ENCODE measurements at regions not wholly inside any gene's neighbourhood (a gene's known extent, or its start where the extent isn't known, plus 50 kb on each side); places are given as distances from the start of the nearest gene placed in this dataset.

DNA sequence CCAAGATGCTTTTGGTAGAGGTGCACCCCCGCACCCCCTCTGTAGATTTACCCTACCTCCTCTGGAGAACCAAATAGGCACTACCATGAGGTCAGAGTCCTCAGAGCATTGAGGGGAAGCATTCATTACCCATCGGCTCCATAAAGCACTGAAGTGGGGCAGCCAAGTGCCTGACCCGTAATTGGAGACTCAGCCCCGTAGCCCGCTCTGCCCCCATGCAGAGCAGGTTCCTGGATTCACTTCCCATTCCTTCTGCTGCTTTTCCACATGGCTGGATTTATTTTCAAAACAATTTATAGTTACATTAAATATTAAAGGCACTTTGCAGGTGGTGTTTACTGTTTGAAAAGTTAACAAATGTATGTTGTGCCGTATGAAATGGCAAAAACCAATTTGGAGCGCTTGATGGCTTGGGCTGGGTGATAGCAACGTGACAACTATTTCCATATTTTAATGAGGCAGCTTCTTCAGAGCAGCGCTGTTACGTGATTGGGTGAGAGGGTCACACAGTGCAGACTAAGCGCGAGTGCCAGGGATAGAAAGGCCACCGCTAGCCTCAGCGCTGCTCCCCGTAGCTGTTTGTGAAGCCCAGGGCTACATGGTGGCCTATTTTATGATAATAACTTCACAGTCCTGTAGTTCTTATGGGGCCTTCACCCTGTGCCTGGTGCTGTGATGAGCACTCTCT lies 373.8 kb upstream of the PROK2 start:
- intact Hi-C loops (cut with DNase I) = no loop called here
- peaks cover 0 to 30% (median 29%) of the 10 kb centered on the region in 4 donors for H3K4me1 ChIP-seq
- no peaks in the 10 kb centered on the region for H3K9me3 ChIP-seq
- TF ChIP-seq POLR2A (IDR thresholded peaks at IDR 0.05; ENCODE audit: low read depth) = no peak
- TF ChIP-seq, protein P1, sequence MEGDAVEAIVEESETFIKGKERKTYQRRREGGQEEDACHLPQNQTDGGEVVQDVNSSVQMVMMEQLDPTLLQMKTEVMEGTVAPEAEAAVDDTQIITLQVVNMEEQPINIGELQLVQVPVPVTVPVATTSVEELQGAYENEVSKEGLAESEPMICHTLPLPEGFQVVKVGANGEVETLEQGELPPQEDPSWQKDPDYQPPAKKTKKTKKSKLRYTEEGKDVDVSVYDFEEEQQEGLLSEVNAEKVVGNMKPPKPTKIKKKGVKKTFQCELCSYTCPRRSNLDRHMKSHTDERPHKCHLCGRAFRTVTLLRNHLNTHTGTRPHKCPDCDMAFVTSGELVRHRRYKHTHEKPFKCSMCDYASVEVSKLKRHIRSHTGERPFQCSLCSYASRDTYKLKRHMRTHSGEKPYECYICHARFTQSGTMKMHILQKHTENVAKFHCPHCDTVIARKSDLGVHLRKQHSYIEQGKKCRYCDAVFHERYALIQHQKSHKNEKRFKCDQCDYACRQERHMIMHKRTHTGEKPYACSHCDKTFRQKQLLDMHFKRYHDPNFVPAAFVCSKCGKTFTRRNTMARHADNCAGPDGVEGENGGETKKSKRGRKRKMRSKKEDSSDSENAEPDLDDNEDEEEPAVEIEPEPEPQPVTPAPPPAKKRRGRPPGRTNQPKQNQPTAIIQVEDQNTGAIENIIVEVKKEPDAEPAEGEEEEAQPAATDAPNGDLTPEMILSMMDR (IDR thresholded peaks at IDR 0.05) = no peak
- TF ChIP-seq EP300 (IDR thresholded peaks at IDR 0.05) = no peak
- TF ChIP-seq POLR2AphosphoS5 (IDR thresholded peaks at IDR 0.05) = no peak
- no peak for DNase-seq (ENCODE audit: extremely low spot score)
- H3K27ac ChIP-seq (replicated peaks in 1 of 4) = no peak overlapping the region
- H3K36me3 ChIP-seq = no peaks in the 10 kb centered on the region
- WGBS = 92% methylated on average over 15 of the region's 15 CpGs
- no peak overlapping the region for H3K4me3 ChIP-seq
- H3K27me3 ChIP-seq = no peaks in the 10 kb centered on the region

DNA sequence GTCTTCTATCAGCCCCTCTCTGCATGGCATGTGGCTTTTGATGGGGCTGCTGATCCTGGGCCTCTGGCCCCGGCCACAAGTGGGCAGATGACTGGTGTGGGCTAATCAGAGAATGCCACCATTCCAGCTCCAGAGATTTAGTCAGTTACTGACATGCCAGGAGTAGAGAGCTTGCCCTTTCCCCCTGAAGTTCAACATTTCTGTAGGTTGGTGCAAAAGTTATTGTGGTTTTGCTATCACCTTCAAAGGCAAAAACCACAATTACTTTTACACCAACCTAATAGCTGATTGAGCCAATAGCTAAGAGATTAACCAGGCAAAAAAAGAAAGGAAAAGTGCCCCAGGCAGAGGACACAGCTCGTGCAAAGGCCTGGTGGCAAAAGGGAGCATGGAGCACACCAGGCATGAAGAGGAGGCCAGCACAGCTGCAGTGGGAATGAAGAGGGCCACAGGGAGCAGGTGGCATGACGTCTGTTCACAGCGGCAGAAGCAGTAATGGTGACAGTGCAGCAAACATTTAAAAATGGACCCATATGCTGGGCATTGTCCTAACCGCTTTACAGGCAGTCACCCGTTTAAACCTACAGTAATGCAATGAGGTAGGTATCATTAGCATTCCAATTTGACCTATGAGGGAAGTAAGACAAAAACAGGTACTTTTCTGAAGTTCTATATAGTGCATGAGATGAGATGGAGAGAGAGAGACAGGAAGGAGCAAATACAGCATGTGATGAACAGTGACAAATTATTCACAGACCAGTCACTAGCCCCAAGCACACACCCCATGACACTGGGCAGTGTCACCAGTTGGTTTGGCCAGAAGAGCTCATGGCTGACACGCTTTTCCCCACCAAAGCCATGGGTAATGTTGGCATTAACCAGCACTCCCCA lies 373.0 kb upstream of the PROK2 start:
- Histone ChIP-seq H3K4me3 (no peak overlapping the region), H3K4me1 (peaks cover 4 to 38% (median 36%) of the 10 kb centered on the region in 4 donors), H3K27me3 (no peaks in the 10 kb centered on the region), H3K27ac (replicated peaks in 1 of 4) (no peak overlapping the region), H3K9me3 (no peaks in the 10 kb centered on the region), H3K36me3 (no peaks in the 10 kb centered on the region)
- 94% methylated on average over 7 of the region's 7 CpGs for WGBS
- TF ChIP-seq, protein P1 (IDR thresholded peaks at IDR 0.05) = no peak
- no peak for TF ChIP-seq POLR2AphosphoS5 (IDR thresholded peaks at IDR 0.05)
- no peak for TF ChIP-seq EP300 (IDR thresholded peaks at IDR 0.05)
- TF ChIP-seq POLR2A (IDR thresholded peaks at IDR 0.05; ENCODE audit: low read depth) = no peak
- no peak for DNase-seq (ENCODE audit: extremely low spot score)
- intact Hi-C loops (cut with DNase I) = no loop called here

DNA sequence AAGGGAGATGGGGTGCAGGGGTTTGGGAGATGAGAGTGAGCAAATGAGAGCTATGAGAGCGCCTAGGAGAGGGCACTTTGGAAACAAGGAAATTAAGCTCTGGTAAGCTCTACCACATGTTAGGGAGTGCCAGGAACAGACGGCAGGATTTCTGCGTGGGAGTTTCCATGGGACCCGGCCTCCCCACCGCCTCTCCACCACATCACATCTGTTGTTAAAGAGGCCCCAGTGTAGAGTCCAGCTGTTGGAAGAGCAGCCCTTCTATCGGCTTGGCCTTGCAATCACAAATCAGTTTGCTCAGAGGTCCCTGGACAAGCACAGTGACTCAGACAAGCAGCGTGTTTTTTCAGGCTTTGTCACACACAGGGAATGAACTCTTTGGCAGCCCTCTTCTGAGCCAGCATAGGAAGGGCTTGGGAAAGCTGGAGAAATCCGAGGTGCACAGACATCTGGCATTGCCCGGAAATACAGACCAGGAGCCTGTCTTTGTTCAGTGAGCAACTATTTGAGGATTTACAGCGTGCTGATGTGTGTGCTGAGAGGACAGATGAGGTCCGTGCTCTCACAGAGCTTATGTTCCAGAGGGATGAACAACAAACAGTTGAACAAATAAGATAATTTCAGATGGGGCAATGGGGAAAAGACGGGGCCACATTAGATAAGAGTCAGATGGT lies 370.6 kb upstream of the PROK2 start:
- H3K27ac ChIP-seq (replicated peaks in 1 of 4) = peak overlapping the region; percentile 32 to 58 (median 54)
- H3K27me3 ChIP-seq = no peaks in the 10 kb centered on the region
- peaks cover 12 to 44% (median 36%) of the 10 kb centered on the region in 4 donors for H3K4me1 ChIP-seq
- intact Hi-C loops (cut with DNase I) = no loop called here
- no peak for DNase-seq (ENCODE audit: extremely low spot score)
- TF ChIP-seq, protein P1 (IDR thresholded peaks at IDR 0.05) = no peak
- peak; percentile 34 to 43 for TF ChIP-seq POLR2AphosphoS5 (IDR thresholded peaks at IDR 0.05)
- no peak overlapping the region for H3K4me3 ChIP-seq
- H3K9me3 ChIP-seq = no peaks in the 10 kb centered on the region
- WGBS = 60% methylated on average over 11 of the region's 12 CpGs
- H3K36me3 ChIP-seq = no peaks in the 10 kb centered on the region

DNA sequence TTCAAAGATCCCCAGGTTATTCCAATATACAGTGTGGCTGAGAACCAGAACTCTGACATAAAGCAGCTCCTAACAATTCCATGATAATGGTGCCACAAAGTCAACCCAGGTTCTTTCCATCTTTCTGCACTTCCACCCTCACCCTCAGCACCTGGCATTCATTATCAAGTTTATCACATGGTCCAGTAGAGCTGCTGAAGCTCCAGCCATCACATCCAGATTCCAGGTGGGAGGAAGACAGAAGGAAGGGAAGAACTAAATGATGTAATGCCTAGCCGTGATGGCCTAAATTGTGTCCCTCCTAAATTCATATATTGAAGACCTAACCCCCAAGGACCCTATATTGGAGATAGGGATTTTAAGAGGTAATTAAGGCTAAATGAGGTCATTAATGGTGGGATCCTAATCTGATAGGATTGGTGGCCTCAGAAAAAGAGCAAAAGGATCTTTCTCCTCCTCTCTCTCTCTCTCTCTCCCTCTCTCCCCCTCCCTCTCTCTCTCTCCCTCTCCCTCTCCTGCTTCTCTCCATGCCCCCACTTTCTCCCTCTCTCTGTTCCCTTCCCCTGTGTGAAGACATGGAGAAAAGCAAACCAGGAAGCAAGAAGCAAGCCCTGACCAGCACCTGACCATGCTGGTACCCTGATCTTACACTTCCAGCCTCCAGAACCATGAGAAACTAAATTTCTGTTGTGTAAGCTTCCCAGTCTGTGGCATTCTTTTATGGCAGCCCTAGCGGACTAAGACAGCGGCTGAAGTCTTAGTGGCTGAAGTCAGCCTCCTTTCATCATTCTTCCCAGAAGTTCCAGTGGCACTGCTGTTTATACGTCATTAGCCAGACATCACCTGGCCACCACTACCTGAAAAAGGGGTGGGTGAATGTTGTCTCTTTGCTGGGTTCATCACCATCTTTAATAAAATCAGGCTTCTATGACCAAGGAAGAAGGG lies 369.7 kb upstream of the PROK2 start:
- no peak for DNase-seq (ENCODE audit: extremely low spot score)
- peak overlapping the region; percentile 32 to 58 (median 54) for H3K27ac ChIP-seq (replicated peaks in 1 of 4)

More for the DNA sequence above, 369.7 kb upstream of the PROK2 start:
- H3K4me3 ChIP-seq = no peak overlapping the region
- 92% methylated on average over 4 of the region's 4 CpGs for WGBS
- intact Hi-C loops (cut with DNase I) = no loop called here
- H3K9me3 ChIP-seq = no peaks in the 10 kb centered on the region
- no peak for TF ChIP-seq EP300 (IDR thresholded peaks at IDR 0.05)
- no peak for TF ChIP-seq POLR2AphosphoS5 (IDR thresholded peaks at IDR 0.05)
- TF ChIP-seq, protein P1 (IDR thresholded peaks at IDR 0.05) = no peak
- no peak for TF ChIP-seq POLR2A (IDR thresholded peaks at IDR 0.05; ENCODE audit: low read depth)
- H3K4me1 ChIP-seq = peaks cover 12 to 44% (median 36%) of the 10 kb centered on the region in 4 donors
- no peaks in the 10 kb centered on the region for H3K27me3 ChIP-seq
- no peaks in the 10 kb centered on the region for H3K36me3 ChIP-seq

All from esophagus muscularis mucosa (tissue), 4 donors.